K562 (cell line): ENCODE measurements at regions not wholly inside any gene's neighbourhood (a gene's known extent, or its start where the extent isn't known, plus 50 kb on each side); places are given as distances from the start of the nearest gene placed in this dataset.

Experiments
- ATAC-seq: fragments of 200-7000 bp; cut with Tn5 transposase; 3 replicates; pipeline ENCODE4 v1.9.1; 2020; ENCODE audit warnings: moderate library complexity
- BruUV-seq: library from RNA; stranded (reverse); fragments of 400-500 nt; replicated peaks from 2 replicates; lab custom pipeline; 2021; lab: Mats Ljungman, UMichigan
- CTCF ChIA-PET: fragments of 300-600 bp; formaldehyde crosslinking; extraction: SDS; loops from one replicate; lab custom pipeline; 2021; ENCODE audit warnings: low intra/inter-chr PET ratio; lab: Yijun Ruan, JAX
- POLR2A ChIA-PET: fragments of 300-600, 350-650 bp; sonication (Branson Sonifier 250); formaldehyde crosslinking; extraction: SDS; loops from one replicate; lab custom pipeline; 2021; ENCODE audit warnings: antibody characterized with exemption, inconsistent platforms; lab: Yijun Ruan, JAX
- DNase-seq, 4 experiments: peaks; one replicate each; pipeline versions ENCODE4 v3.0.0 to v3.0.0-alpha.2; 2011 to 2018; ENCODE audit warnings: low spot score in 3 of 4, mixed read lengths in 3 of 4; ENCODE audit errors: extremely low read depth in 1 of 4
- FAIRE-seq: peaks from 2 replicates; lab custom pipeline; 2011; peaks lifted over from hg19 to GRCh38; lab: Jason Lieb, UNC
- H2AFZ ChIP-seq: 2 replicates; pipeline ENCODE4 v1.6.0; 2011; ENCODE audit warnings: low read depth, low read length, control low read depth, inconsistent platforms
- H3K27ac ChIP-seq: fragments of 200-600 bp; 3 replicates; pipeline ENCODE4 v1.8.0; 2011; ENCODE audit warnings: low read depth, mild to moderate bottlenecking, control low read depth, inconsistent platforms, low read length, moderate library complexity, mixed read lengths; ENCODE audit errors: extremely low read depth
- H3K27me3 ChIP-seq, 2 experiments: fragments of 300-600 bp in 1 of 2; 2 replicates in 1 of 2; 3 replicates in 1 of 2; pipeline versions ENCODE4 v1.6.0 to v1.8.0; 2011; ENCODE audit warnings: inconsistent platforms in 2 of 2, low read length in 2 of 2, mild to moderate bottlenecking in 1 of 2, mixed read lengths in 1 of 2, moderate library complexity in 1 of 2; ENCODE audit not compliant: control insufficient read depth in 2 of 2, insufficient read depth in 2 of 2
- H3K36me3 ChIP-seq: fragments of 300-600 bp; 3 replicates; pipeline ENCODE4 v1.8.0; 2011; ENCODE audit warnings: mild to moderate bottlenecking, low read length, inconsistent platforms; ENCODE audit not compliant: control insufficient read depth, insufficient read depth
- H3K4me1 ChIP-seq, 2 experiments: fragments of 200-600 bp in 1 of 2; replicated peaks in 1 of 2; 2 replicates in 1 of 2; 3 replicates in 1 of 2; pipeline versions ENCODE4 v1.5.1 to v1.8.0; 2011; ENCODE audit warnings: inconsistent platforms in 2 of 2, low read length in 2 of 2, mild to moderate bottlenecking in 1 of 2, mixed read lengths in 1 of 2, moderate library complexity in 1 of 2; ENCODE audit not compliant: control insufficient read depth in 2 of 2, insufficient read depth in 2 of 2
- H3K4me2 ChIP-seq: 2 replicates; pipeline ENCODE4 v1.6.1; 2011; ENCODE audit warnings: low read length, control low read depth, inconsistent platforms, mixed read lengths; ENCODE audit not compliant: insufficient read depth
- H3K4me3 ChIP-seq: fragments of 200-600 bp; sonication (generic), shearing (Covaris generic); 2 replicates; pipeline ENCODE4 v1.5.1; 2016; ENCODE audit warnings: control low read depth, inconsistent platforms
- H3K79me2 ChIP-seq: fragments of 200-600 bp; 3 replicates; pipeline ENCODE4 v1.8.0; 2011; ENCODE audit warnings: low read length, inconsistent platforms; ENCODE audit not compliant: control insufficient read depth, insufficient read depth
- H3K9ac ChIP-seq, 2 experiments: 2 replicates each; pipeline versions ENCODE4 v1.6.0 to v1.6.1; 2011; ENCODE audit warnings: low read depth in 2 of 2, low read length in 2 of 2, control low read depth in 1 of 2, inconsistent platforms in 1 of 2, mild to moderate bottlenecking in 1 of 2, mixed read lengths in 1 of 2; ENCODE audit not compliant: insufficient read depth in 1 of 2
- H3K9me1 ChIP-seq: one replicate; pipeline ENCODE4 v1.6.0; 2011; ENCODE audit warnings: inconsistent platforms, mild to moderate bottlenecking, low read length, moderate library complexity; ENCODE audit not compliant: control insufficient read depth, insufficient read depth
- H3K9me3 ChIP-seq: replicated peaks from 2 replicates; pipeline ENCODE4 v1.5.1; 2011; ENCODE audit warnings: low read depth, low read length, inconsistent platforms; ENCODE audit not compliant: control insufficient read depth, insufficient read depth
- H4K20me1 ChIP-seq: replicated peaks from 2 replicates; pipeline ENCODE4 v1.6.1; 2011; ENCODE audit warnings: low read length, inconsistent platforms, mixed read lengths; ENCODE audit not compliant: control insufficient read depth, insufficient read depth
- DNMT1 ChIP-seq: fragments of 450-650 bp; IDR thresholded peaks from 2 replicates; pipeline ENCODE4 v1.6.1; 2016; ENCODE audit warnings: antibody characterized with exemption, mild to moderate bottlenecking
- GTF2B ChIP-seq: IDR thresholded peaks from 2 replicates; pipeline ENCODE4 v1.6.1; 2011; ENCODE audit not compliant: insufficient read length; ENCODE audit errors: extremely low read depth
- LEF1 ChIP-seq: fragments of 450-650 bp; IDR thresholded peaks from 2 replicates; pipeline ENCODE4 v1.6.1; 2016; ENCODE audit warnings: mild to moderate bottlenecking
- POLR2B ChIP-seq: fragments of 450-650 bp; IDR thresholded peaks from 2 replicates; pipeline ENCODE4 v1.6.1; 2018; ENCODE audit warnings: low read depth; ENCODE audit not compliant: partially characterized antibody
- ZNF121 ChIP-seq: sonication (generic); formaldehyde crosslinking; conservative IDR thresholded peaks from 2 replicates; pipeline ENCODE4 v1.8.0; 2022; ENCODE audit warnings: missing genetic modification reagents
- ZNF133 ChIP-seq: fragments of 250-450 bp; sonication (Bioruptor Pico); IDR thresholded peaks from 2 replicates; pipeline ENCODE4 v1.4.0; 2020; ENCODE audit warnings: mild to moderate bottlenecking
- ZNF696 ChIP-seq: fragments of 250-450 bp; sonication (Bioruptor Pico); conservative IDR thresholded peaks from 2 replicates; pipeline ENCODE4 v1.4.0; 2020; ENCODE audit warnings: mild to moderate bottlenecking, moderate library complexity
- WGBS: fragments of 100-300 bp; shearing (Covaris generic); methylation state at CpG from one replicate; pipeline ENCODE4 v1.1.6; 2016; ENCODE audit warnings: low coverage, mixed read lengths; ENCODE audit not compliant: insufficient coverage; ENCODE audit errors: missing lambda C conversion rate; 5-methylcytosine and 5-hydroxymethylcytosine counted together
- in situ Hi-C: fragments of 300-500 bp; cut with MboI; formaldehyde crosslinking; loops from 4 replicates; pipeline ENCODE4 v1.15.0; 2018; ENCODE audit warnings: inconsistent platforms, mixed read lengths
- intact Hi-C: fragments of 100-400 bp; cut with micrococcal nuclease; formaldehyde crosslinking; loops from 2 replicates; pipeline ENCODE4 v1.14.2; 2022
- TF ChIP-seq, protein P1 (sequence below): fragments of 250-450 bp; sonication (Bioruptor Pico); IDR thresholded peaks from 2 replicates; pipeline ENCODE4 v1.8.0; 2021; ENCODE audit warnings: moderate library complexity, mild to moderate bottlenecking, inconsistent platforms

DNA sequence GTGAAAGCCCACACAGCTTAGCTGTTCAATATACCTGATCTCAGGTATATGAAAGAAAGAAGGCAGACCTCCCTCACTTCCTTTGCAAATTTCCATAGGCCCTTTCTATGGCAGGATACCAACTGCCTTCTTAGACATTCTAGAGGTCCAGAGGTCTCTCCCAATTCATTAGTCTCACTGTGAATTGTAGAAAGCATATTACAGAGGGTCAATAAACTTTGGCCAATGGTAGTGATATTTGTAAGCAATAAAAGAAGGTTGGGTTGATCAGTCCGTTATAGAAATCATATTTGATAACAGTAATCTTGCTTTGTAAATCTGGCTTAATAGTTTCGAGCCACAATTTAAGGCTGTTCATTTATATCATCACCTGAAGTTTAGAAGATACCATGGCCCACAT, 50.7 kb upstream of the ATP8B1 start:
- POLR2A ChIA-PET: no interaction called here
- 24% methylated on average over 2 of the region's 2 CpGs for WGBS
- no peak overlapping the region for H3K4me2 ChIP-seq
- H3K4me1 ChIP-seq: peaks cover 0 to 6% of the 10 kb centered on the region in 2 experiments; a peak in 2 of 5 replicates
- intact Hi-C loops (loop anchor here (10.0 kb wide), 1 partner anchor 79 kb away; no protein-coding TSS in a partner anchor), in situ Hi-C loops (loop anchor here (25.0 kb wide), 1 partner anchor 217 kb away; no protein-coding TSS in a partner anchor)
- no peak overlapping the region for H3K4me3 ChIP-seq
- no peaks in the 10 kb centered on the region for H3K36me3 ChIP-seq
- no peaks in the 10 kb centered on the region for H3K79me2 ChIP-seq
- no peak overlapping the region for H3K9ac ChIP-seq
- FAIRE-seq: no peak
- no peak for TF ChIP-seq ZNF696
- no peak for TF ChIP-seq ZNF121
- no peak for TF ChIP-seq ZNF133
- TF ChIP-seq LEF1: no peak
- no peak for TF ChIP-seq DNMT1
- no peak for TF ChIP-seq GTF2B
- H4K20me1 ChIP-seq: no peaks in the 10 kb centered on the region
- no peak for ATAC-seq
- DNase-seq: no peak
- H3K27ac ChIP-seq: no peak overlapping the region
- H3K9me3 ChIP-seq: no peaks in the 10 kb centered on the region
- H3K9me1 ChIP-seq: no peaks in the 10 kb centered on the region
- BruUV-seq: no TSS peak
- no peak overlapping the region for H2AFZ ChIP-seq
- H3K27me3 ChIP-seq: no peaks in the 10 kb centered on the region
- CTCF ChIA-PET: no interaction called here

GRCh38 chr18:57853133-57853532, 50.0 kb upstream of the ATP8B1 start:
- intact Hi-C loops (loop anchor here (10.0 kb wide), 1 partner anchor 78 kb away; no protein-coding TSS in a partner anchor), in situ Hi-C loops (loop anchor here (25.0 kb wide), 1 partner anchor 216 kb away; no protein-coding TSS in a partner anchor)
- no peak overlapping the region for H2AFZ ChIP-seq
- no peaks in the 10 kb centered on the region for H3K36me3 ChIP-seq
- no peaks in the 10 kb centered on the region for H3K79me2 ChIP-seq
- no peaks in the 10 kb centered on the region for H3K9me3 ChIP-seq
- H3K27ac ChIP-seq: no peak overlapping the region
- peaks cover 3 to 7% of the 10 kb centered on the region in 2 experiments; a peak in 3 of 5 replicates for H3K4me1 ChIP-seq
- no peak for TF ChIP-seq POLR2B
- TF ChIP-seq, protein P1, sequence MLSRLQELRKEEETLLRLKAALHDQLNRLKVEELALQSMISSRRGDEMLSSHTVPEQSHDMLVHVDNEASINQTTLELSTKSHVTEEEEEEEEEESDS (CRISPR knock-in tag): no peak
- ChIA-PET CTCF (no interaction called here), POLR2A (no interaction called here)
- no TSS peak for BruUV-seq
- no peaks in the 10 kb centered on the region for H4K20me1 ChIP-seq
- FAIRE-seq (no peak), ATAC-seq (no peak), DNase-seq (no peak)
- H3K27me3 ChIP-seq: no peaks in the 10 kb centered on the region
- H3K4me3 ChIP-seq: no peak overlapping the region
- 85% methylated on average over 3 of the region's 3 CpGs for WGBS
- H3K4me2 ChIP-seq: no peak overlapping the region
- no peaks in the 10 kb centered on the region for H3K9me1 ChIP-seq
- no peak overlapping the region for H3K9ac ChIP-seq
